NCI-H2081 (cell line): ENCODE measurements at regions not wholly inside any gene's neighbourhood (a gene's known extent, or its start where the extent isn't known, plus 50 kb on each side); places are given as distances from the start of the nearest gene placed in this dataset.

ENCODE experiments used
- DNase-seq, 2 experiments: peaks; one replicate each; lab custom pipeline; 2025; lab: John Stamatoyannopoulos, UW

- DNase-seq = no peak
These were observed 1763.3 kb upstream of the MIR17HG start for GRCh38 chr13:89584058-89584620.

- no peak for DNase-seq
These were observed 1744.8 kb upstream of the MIR17HG start for GRCh38 chr13:89602655-89603054.

GRCh38 chr13:89603187-89603586 lies 1744.3 kb upstream of the MIR17HG start:
- DNase-seq = no peak

GRCh38 chr13:89609318-89609717 lies 1738.2 kb upstream of the MIR17HG start:
- no peak for DNase-seq

GRCh38 chr13:89610331-89610730 lies 1737.2 kb upstream of the MIR17HG start:
- DNase-seq = no peak

GRCh38 chr13:89610881-89611280 lies 1736.6 kb upstream of the MIR17HG start:
- no peak for DNase-seq

- DNase-seq = no peak
These were observed 1719.5 kb upstream of the MIR17HG start for GRCh38 chr13:89627996-89628395.

GRCh38 chr13:89628567-89628966 lies 1718.9 kb upstream of the MIR17HG start:
- DNase-seq = no peak

- no peak for DNase-seq
These were observed 1697.3 kb upstream of the MIR17HG start for GRCh38 chr13:89650226-89650625.

GRCh38 chr13:89660752-89661151 lies 1686.7 kb upstream of the MIR17HG start:
- DNase-seq = no peak

GRCh38 chr13:89673789-89674311 lies 1673.6 kb upstream of the MIR17HG start:
- DNase-seq = no peak

GRCh38 chr13:89678466-89679121 lies 1668.9 kb upstream of the MIR17HG start:
- no peak for DNase-seq

- no peak for DNase-seq
These were observed 1662.6 kb upstream of the MIR17HG start for GRCh38 chr13:89684896-89685295.

GRCh38 chr13:89686171-89686570 lies 1661.3 kb upstream of the MIR17HG start:
- no peak for DNase-seq

GRCh38 chr13:89687066-89687465 lies 1660.4 kb upstream of the MIR17HG start:
- no peak for DNase-seq

GRCh38 chr13:89688918-89689317 lies 1658.6 kb upstream of the MIR17HG start:
- DNase-seq = no peak

- no peak for DNase-seq
These were observed 1653.0 kb upstream of the MIR17HG start for GRCh38 chr13:89694451-89694850.

GRCh38 chr13:89695343-89696257 lies 1651.9 kb upstream of the MIR17HG start:
- peak; percentile 35 to 67 for DNase-seq

GRCh38 chr13:89701913-89702312 lies 1645.6 kb upstream of the MIR17HG start:
- DNase-seq = no peak

- DNase-seq = no peak
These were observed 1643.4 kb upstream of the MIR17HG start for GRCh38 chr13:89704040-89704439.

GRCh38 chr13:89708013-89708412 lies 1639.5 kb upstream of the MIR17HG start:
- no peak for DNase-seq

- no peak for DNase-seq
These were observed 1626.3 kb upstream of the MIR17HG start for GRCh38 chr13:89721216-89721615.
